ENCODE measurements at regions not wholly inside any gene's neighbourhood (a gene's known extent, or its start where the extent isn't known, plus 50 kb on each side); places are given as distances from the start of the nearest gene placed in this dataset.
A peak's percentile ranks its signal among the peaks of the same experiment; 100 is the strongest.

DNA sequence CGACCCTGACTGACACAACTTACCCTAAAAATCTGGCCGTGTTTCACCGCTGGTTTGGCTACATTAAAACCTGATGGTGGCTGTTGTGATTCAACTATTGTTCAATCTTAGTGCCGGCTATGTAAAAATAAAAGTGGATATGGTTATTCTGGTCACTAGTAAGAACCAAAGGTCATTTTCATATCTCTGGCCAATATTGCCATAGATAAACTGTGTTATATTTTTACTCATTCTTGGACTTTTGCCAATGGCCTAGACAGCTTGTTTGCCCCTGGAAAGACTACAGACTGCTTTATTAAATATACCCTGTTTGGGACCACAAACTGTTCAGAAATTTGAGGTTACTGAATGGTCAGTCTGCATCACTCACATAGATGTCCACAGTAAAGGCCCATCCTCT lies 258.5 kb upstream of the KLHL1 start:
- peak; percentile 24 for ATAC-seq
- no peak overlapping the region for H3K4me3 ChIP-seq
- H3K4me1 ChIP-seq = peaks cover 7% of the 10 kb centered on the region
- WGBS, 2 donors = 38 to 40% methylated on average over 4 of the region's 4 CpGs
- intact Hi-C loops (cut with DNase I) = no loop called here
- DNase-seq = no peak
- no peaks in the 10 kb centered on the region for H3K36me3 ChIP-seq (replicated peaks in 1 of 2; ENCODE audit: insufficient read depth in 1 of 2, low read depth in 2 of 2)
- H3K27ac ChIP-seq = no peak overlapping the region
- no peaks in the 10 kb centered on the region for H3K27me3 ChIP-seq
- H3K9me3 ChIP-seq = no peaks in the 10 kb centered on the region
- TF ChIP-seq, protein P1, sequence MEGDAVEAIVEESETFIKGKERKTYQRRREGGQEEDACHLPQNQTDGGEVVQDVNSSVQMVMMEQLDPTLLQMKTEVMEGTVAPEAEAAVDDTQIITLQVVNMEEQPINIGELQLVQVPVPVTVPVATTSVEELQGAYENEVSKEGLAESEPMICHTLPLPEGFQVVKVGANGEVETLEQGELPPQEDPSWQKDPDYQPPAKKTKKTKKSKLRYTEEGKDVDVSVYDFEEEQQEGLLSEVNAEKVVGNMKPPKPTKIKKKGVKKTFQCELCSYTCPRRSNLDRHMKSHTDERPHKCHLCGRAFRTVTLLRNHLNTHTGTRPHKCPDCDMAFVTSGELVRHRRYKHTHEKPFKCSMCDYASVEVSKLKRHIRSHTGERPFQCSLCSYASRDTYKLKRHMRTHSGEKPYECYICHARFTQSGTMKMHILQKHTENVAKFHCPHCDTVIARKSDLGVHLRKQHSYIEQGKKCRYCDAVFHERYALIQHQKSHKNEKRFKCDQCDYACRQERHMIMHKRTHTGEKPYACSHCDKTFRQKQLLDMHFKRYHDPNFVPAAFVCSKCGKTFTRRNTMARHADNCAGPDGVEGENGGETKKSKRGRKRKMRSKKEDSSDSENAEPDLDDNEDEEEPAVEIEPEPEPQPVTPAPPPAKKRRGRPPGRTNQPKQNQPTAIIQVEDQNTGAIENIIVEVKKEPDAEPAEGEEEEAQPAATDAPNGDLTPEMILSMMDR (IDR thresholded peaks at IDR 0.05) = no peak
- no peak for TF ChIP-seq POLR2A (IDR thresholded peaks at IDR 0.05)

DNA sequence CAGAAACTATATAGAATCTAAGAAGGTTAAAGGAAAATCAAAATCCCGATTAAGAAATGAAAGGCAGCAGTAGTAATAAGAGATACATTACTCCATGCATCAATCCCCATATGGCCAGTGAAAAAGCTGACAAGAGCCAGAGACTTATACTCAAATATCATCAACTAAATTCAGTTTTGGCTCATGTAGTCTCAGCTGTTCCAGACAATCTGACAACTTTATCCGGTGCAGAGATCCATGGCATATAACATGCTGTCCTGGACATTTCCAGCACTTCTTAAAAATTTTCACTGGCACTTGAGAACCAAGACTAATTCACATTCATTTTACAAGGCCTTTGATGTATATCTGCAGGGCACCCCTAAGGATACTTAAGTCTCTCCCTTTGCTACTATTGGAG lies 255.7 kb upstream of the KLHL1 start:
- DNase-seq = no peak
- Histone ChIP-seq H3K27me3 (no peaks in the 10 kb centered on the region), H3K4me1 (peaks cover 7% of the 10 kb centered on the region), H3K4me3 (no peak overlapping the region), H3K27ac (no peak overlapping the region), H3K36me3 (replicated peaks in 1 of 2; ENCODE audit: insufficient read depth in 1 of 2, low read depth in 2 of 2) (no peaks in the 10 kb centered on the region), H3K9me3 (no peaks in the 10 kb centered on the region)
- intact Hi-C loops (cut with DNase I) = no loop called here
- no peak for TF ChIP-seq POLR2A (IDR thresholded peaks at IDR 0.05)
- TF ChIP-seq, protein P1 (IDR thresholded peaks at IDR 0.05) = no peak
- no peak for ATAC-seq
- 66 to 74% methylated on average over 2 of the region's 2 CpGs for WGBS, 2 donors

DNA sequence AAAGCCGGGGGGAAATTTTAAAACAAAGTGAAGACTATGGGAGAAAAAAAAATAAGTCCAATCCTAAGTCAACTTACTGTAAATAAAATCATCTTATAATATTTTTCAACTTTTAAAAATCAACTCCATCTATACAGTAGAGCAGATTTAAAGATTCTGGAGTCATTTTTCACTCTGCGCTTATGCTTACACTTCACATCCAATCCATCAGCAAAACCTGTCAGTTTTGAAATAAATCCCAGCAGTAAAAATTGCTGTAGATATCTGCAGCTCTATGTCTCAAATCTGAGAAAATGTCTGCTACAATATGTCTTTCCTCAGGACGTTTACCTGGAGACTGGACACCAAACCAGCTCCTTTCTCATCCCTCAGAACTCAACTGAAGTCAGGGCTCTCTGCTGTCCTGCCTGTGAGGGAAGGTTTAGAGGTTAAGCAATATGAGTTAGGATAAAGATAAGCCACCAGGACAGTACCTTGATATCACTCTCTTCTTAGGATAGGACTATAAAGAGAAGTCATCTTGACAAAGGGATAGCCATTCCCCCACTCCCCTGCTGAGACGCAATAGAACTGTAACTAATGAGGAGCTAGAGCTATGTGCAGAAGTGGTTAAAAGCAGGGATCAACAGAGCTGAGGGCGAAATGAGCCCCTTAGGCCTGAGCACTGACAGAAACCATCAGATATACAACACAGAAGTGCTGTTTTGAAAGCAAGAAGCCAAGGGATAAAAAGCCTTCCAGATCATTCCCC lies 254.7 kb upstream of the KLHL1 start:
- ATAC-seq (no peak), DNase-seq (no peak)
- H3K36me3 ChIP-seq (replicated peaks in 1 of 2; ENCODE audit: insufficient read depth in 1 of 2, low read depth in 2 of 2) = no peaks in the 10 kb centered on the region
- whole genome bisulfite sequencing, 2 donors = 67 to 68% methylated on average over 5 of the region's 5 CpGs
- no peaks in the 10 kb centered on the region for H3K9me3 ChIP-seq
- H3K27me3 ChIP-seq = no peaks in the 10 kb centered on the region
- TF ChIP-seq POLR2A (IDR thresholded peaks at IDR 0.05) = no peak
- TF ChIP-seq, protein P1 (IDR thresholded peaks at IDR 0.05) = no peak
- no peak overlapping the region for H3K27ac ChIP-seq
- peaks cover 7% of the 10 kb centered on the region for H3K4me1 ChIP-seq
- intact Hi-C loops (cut with DNase I) = no loop called here
- no peak overlapping the region for H3K4me3 ChIP-seq

DNA sequence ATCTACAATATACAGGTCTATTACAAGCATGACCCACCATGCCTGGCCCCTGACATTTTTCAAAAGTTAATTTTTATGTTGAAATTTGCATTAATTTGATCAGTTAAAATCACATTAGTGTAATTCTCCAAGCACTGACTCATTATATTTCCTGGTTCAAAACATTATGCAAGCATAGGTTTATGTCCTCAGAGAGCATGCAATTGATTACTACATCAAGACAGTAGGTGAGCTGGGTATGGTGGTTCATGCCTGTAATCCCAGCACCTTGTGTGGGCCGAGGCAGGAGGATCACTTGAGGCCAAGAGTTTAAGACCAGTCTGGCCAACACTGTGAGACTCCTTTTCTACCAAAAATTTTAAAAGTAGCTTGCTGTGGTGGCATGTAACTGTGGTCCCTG lies 248.8 kb upstream of the KLHL1 start:
- no peaks in the 10 kb centered on the region for H3K9me3 ChIP-seq
- H3K36me3 ChIP-seq (replicated peaks in 1 of 2; ENCODE audit: insufficient read depth in 1 of 2, low read depth in 2 of 2) = no peaks in the 10 kb centered on the region
- TF ChIP-seq POLR2A (IDR thresholded peaks at IDR 0.05) = no peak
- TF ChIP-seq, protein P1 (IDR thresholded peaks at IDR 0.05) = no peak
- no peaks in the 10 kb centered on the region for H3K4me1 ChIP-seq
- H3K4me3 ChIP-seq = no peak overlapping the region
- no peak for DNase-seq
- intact Hi-C loops (cut with DNase I) = no loop called here
- H3K27ac ChIP-seq = no peak overlapping the region
- ATAC-seq = no peak
- H3K27me3 ChIP-seq = no peaks in the 10 kb centered on the region
- WGBS, 2 donors = 67 to 100% methylated on average over 1 of the region's 1 CpG

DNA sequence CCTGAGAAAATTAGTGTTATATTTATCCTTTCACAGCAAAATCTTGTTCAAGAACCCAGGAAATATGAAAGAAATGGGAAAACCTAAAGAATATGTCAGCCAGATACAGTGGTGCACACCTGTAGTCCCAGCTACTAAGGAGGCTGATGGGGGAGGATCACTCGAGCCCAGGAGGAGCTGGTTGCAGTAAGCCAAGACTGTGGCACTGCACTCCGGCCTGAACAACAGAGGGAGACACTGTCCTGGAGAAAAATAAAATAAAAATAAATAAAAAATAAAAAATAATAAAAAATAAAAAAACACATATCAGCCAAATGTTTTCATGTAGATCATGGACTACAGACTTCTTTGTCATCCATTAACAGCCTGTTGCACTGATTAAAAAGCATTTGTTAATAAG lies 244.8 kb upstream of the KLHL1 start:
- Histone ChIP-seq H3K27me3 (no peaks in the 10 kb centered on the region), H3K27ac (no peak overlapping the region), H3K9me3 (no peaks in the 10 kb centered on the region), H3K4me1 (no peaks in the 10 kb centered on the region), H3K36me3 (replicated peaks in 1 of 2; ENCODE audit: insufficient read depth in 1 of 2, low read depth in 2 of 2) (no peaks in the 10 kb centered on the region), H3K4me3 (no peak overlapping the region)
- ATAC-seq = no peak
- WGBS, 2 donors = 24 to 49% methylated on average over 2 of the region's 2 CpGs
- intact Hi-C loops (cut with DNase I) = no loop called here
- no peak for TF ChIP-seq POLR2A (IDR thresholded peaks at IDR 0.05)
- TF ChIP-seq, protein P1 (IDR thresholded peaks at IDR 0.05) = no peak
- no peak for DNase-seq
